ENCODE measurements at regions not wholly inside any gene's neighbourhood (a gene's known extent, or its start where the extent isn't known, plus 50 kb on each side); places are given as distances from the start of the nearest gene placed in this dataset.
A peak's percentile ranks its signal among the peaks of the same experiment; 100 is the strongest.

DNA sequence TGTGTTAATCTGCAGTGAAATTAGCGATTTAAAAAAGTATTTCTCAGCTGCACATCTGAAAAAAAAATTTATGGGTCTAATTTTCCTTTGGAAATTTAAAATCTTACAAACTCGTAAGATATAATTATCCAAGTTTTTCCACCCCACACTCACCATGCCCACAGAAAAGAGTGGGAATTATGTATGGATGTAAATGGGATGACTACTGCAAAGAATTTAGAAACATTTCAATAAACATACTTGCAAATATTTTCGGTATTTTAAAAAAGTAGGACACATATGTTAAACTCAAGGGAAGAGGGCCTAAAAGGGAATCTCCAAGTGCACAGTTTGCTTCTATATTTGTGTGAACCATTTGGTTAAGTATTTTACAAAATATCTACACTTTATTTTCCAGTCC lies 1039.9 kb upstream of the POU3F3 start:
- DNase-seq: no peak

DNA sequence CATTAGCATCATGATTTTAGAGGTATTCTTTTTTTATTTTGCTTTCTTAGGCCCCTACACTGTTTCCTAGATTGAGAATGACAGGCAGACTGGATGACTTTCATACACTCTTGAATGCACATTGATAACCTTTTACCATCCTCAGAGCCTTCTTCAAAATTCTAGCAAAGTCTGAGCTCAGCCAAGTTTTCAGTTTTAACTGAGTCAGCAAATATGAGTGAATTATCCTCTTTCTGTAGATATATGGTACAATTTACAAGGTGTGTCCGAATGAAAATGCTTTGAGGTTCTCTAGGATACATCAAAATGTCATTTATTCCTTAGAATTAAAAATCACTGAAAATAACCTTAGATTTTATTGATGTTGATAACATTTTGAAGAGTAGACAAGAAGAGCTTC lies 1038.2 kb upstream of the POU3F3 start:
- no peak for DNase-seq

DNA sequence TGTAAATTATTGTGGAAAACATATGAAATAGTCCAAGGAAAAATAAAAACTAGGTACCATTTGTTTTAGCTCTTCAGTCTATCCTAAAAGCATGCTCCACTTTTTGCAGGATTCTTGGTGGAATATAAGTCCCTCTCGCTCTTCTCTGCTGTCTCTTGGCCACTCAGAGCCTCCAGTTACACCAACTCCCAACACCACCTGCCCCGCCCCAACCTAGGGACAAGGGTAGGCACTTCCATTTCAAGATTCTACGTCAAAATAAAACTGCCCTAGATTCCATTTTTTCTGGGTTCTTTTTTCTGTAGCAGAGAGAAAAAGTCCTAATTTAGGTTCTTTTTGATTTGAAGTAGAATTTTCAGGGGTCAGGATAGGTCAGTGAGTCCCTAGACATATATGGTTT lies 1036.2 kb upstream of the POU3F3 start:
- DNase-seq: no peak

DNA sequence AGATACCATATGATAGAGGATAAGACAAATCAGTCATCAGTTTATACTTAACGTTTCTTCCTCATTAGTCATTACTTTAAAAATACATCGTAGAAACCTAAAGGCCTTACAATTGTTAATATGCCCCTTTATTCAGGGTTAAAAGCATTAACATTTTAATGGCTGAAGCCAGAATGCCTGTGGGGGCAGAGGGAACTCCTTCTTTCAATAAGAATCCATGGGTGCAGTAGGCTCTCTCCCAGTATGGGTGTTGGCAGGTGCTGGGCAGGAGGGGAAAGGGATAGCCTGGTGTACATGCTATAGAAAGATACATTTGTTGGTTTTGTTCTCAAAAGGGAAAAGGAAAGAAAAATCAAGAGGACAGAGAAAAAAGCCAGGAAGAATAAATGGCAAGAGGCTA lies 1035.7 kb upstream of the POU3F3 start:
- DNase-seq: no peak

DNA sequence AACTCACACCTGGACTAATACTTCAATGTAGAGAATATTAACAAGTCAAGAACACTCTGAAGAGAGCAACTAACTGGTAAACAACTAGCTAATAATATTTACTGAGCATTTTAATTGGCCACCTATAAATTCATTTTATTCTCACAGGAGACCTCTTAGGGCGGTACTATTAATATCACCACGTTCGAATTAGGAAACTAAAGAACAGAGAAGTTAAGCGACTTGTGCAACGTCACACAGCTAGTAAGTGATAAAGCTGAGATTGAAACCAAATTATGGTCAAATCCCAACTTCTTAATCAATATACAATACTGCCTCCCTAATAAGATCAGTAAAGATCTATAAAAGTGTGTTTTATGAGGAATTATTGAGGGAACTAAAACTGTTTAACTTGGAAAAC lies 1034.3 kb upstream of the POU3F3 start:
- no peak for DNase-seq

DNA sequence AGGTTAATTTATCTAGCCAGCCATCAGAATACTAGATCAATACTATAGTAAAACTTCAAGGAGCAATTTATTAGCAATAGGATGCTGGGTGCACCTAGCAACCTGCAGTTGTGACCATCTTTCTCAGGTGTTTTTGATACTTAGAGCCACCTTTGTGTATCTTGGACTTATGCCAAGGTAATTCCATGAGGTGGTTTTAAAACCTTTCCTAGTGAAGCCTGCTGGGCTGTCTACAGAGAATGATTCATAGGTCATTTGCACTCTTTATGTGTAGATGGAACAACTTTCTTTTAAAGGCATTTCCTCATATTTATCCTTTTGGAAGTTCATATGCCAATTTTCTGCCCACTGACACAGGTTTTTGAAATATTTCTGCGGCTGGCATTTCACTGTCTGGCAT lies 1030.1 kb upstream of the POU3F3 start:
- DNase-seq: no peak

DNA sequence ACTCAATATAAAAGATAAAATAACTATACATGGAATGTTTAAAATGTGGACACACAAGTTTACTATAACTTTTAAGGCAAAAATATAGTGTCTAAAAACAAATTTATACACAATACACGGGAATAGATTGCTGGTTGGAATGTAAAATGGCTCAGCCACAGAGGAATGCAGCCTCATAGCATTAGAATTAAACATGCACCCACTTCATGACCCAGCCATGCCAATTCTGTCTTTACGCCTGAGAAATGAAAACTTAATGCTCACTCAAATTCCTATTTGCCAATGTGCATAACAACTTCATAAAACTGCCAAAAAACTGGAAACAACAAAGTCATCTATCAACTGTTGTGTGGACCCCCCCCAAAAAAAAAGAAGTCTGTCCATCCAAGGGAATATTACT lies 1006.6 kb upstream of the POU3F3 start:
- DNase-seq: no peak

DNA sequence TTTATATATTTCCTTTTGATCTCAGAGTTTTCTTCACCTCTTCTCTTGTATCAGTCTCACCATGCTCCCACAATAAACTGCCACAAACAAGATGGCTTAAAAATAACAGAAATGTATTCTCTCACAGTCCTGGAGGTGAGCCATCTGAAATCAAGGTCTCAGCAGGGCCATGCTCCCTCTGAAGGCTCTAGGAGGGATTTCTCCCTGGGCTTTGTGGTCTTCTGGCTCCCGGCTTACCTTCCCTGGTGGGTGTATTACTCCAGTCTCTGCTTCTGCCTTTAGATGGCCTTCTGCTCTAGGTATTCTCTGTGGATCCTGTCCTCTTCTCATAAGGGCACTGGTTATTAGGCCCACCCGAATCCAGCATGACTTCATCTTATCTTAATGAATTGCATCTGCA lies 994.7 kb upstream of the POU3F3 start:
- DNase-seq: no peak

DNA sequence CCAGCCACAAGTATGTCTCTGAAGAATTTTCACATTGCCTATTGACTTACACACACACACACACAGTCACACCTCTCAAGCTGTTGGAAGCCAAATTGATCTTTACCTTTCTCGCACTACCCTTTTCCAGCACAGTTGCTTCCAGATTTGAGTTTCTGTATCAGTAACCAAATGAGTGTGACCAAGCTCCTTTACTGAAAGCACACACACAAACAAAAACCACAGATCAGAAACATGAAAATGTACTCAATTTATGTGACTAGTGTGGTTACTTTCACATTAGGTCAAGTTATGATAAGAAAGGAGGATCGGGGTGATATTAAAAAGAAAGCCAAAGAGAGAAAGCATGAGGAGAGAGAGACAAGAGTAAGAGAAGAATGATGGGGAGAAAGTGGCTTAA lies 993.9 kb upstream of the POU3F3 start:
- DNase-seq: no peak

DNA sequence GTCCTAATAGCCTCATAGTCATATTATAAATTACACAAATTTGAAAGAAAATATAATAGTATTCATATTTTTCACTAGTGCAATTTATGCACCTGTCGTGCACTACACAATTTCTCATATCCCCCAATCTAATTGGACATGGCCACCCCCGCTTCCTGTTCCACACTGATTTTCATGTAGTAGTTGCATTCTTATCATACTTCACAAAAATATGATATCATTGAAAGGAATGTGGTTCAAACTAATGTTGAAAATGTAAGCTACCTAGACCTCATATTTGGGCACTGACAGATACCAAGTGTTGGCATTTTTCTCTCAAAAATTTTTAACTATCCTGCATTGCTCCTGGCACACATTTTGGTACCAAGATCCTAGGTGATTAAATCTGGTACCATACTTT lies 985.5 kb upstream of the POU3F3 start:
- no peak for DNase-seq

DNA sequence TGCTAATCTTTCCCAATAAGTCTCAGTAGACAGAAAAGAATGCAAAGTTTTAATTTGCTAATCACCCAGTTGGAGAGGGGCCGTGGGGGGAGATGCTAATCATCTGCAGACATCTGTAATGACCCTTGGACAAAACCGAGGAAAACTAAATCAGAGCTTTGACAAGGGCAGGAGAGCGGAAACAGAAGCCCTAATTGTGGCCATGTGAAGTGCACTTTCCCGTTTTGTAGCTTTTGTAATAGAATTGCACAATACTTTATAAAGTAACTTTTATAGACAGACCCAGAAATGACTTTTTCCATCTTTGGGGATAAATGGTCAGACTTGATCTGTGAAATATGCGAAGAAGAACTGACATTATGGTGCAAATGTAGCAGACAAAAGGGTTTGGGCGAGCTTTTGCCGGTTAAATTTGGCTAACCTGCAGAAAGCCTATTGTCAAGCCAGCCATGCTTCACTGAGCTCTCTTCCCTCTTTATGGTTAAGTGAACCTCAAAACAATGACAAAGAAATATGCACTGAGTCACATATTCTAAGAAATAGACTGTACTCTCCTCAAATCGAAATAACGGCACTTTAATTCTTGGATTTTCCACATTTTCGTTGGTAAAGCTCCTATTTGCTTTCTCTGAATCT lies 980.1 kb upstream of the POU3F3 start:
- DNase-seq: no peak

DNA sequence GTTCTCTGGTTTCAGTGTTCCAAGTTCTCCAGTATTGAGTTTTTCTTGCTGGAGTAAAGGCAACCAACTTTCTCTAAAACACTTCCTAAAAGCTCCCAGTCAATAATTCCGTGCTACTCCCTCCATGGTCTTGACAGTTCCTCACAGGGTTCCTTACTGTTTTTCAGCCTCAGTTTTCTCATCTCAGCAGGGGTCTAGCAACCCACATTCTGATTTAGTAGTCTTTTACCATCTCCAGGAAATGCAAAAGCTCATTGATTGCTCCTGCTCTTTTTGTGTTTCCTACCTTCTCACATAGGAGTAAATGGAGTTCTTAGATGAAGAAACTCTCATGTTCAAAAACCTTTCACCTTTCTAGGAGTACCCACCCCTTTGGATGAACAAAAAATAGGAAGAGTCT lies 978.8 kb upstream of the POU3F3 start:
- DNase-seq: no peak

DNA sequence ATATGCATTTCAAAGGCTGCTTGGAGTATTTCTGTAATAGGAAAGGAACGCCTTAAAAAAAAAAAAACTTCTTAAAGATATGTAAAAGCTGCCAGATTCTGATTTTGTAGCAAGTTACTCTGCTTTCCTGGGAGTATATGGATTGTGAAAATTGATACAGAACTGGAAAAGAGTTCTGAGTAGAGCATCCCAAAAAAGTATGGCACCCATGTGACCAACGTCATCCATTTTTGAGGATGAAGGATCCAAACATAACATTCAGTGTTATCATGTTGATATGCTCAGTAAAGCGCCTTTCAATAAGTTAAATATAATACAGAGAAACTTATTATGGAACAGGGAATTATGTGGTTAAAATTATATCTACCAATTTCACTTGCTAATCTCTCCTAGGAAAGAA lies 978.4 kb upstream of the POU3F3 start:
- no peak for DNase-seq

DNA sequence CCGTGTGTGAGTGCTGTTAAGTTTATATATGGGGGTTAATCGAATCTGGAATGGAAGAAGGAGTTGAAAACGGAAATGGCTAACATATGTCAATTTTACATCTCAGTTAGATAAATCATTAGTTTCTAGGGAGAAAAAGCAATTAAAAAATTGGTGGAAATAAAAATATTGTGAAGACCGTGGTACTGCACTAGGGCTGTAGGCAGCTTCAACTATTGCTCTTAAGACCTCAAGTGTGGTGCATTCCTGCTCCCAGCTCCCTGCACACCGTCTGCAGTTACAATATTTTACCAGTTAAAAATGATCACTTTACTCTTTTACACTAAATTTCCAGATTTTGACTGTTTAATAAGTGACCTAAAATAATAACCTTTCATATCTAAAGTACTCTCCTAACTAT lies 977.3 kb upstream of the POU3F3 start:
- DNase-seq: no peak

DNA sequence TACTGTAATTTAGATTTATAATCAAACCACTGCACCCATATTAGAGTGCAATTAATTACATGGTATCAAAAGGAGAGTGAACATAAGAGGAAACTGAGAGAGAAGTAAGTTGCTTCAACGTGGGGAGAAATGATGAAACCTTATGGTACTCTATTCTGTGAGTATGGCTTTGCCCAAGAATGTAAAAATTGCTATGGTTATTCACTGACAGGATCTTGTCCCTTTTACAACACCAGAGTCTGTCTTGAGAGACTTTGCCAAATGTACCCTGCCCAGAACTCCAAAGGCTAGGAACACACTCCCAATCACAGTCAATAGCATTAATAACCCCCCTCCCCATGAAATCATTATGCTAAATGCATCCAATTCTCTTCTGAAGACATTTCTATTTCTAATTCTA lies 974.8 kb upstream of the POU3F3 start:
- no peak for DNase-seq

DNA sequence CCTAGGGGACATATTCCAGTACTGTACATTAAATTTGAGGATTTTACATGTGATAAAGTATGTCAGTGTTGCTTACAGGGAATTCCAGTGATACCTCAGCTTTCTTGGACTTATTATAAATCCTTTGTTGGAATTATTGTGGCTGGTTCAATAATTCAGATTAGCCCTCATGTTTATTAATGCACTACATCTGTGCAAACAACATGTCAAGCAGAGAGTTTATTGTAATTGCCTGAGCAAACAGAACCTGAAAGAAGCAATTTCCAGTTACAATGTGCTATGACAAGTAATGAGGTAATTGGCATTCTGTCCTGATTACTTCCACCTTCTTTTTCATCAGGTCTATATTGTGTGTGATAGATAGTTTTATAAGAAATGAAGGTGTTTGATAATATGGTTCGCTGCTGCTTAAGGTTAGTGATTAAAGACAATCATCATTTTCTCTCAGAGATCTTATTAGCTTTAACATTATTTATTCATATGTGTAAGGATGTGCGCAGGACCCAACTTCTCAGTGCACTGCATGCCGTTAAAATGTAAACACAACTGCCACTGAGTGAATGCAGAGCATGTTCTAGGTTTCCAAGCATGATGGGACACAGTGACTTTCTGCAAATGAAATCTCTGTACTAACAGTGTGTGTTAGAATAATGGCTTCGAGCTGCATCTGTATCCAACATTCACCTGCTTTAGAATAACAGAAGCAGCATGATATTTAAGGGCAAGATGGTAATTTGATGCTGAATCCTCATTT lies 973.7 kb upstream of the POU3F3 start:
- DNase-seq: no peak

DNA sequence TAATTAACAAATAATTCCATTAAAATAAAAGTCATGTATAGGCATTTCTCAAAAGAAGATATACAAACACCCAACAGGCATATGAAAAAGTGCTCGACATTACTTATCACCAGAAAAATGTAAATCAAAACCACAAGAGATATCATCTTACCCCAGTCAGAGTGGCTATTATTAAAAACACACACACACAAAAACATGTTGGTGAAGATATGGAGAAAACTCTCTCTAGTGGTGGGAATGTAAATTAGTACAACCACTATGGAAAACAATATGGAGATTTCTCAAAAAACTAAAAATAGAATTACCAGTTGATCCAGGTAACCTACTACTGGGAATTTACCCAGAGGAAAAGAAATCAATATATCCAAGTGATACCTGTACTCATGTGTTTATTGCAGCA lies 966.3 kb upstream of the POU3F3 start:
- no peak for DNase-seq

DNA sequence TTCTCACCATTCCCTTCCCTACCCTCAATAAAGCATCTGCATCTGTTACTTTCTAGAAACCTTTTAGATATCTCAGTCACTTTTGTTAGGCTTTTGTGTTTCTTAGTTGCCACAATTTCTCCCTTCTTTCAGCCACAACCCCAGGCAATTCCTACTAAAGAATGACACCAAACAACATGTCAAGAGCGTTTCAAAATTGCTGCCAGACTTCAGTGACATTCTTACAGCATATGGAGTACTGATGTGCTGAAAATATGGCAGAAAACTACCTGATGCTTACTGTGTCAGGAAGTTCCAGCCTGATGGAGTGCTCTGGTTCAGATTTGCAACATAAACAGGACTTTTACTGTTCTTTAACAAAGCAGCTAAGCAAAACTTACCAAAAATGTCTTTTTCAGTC lies 957.7 kb upstream of the POU3F3 start:
- no peak for DNase-seq

DNA sequence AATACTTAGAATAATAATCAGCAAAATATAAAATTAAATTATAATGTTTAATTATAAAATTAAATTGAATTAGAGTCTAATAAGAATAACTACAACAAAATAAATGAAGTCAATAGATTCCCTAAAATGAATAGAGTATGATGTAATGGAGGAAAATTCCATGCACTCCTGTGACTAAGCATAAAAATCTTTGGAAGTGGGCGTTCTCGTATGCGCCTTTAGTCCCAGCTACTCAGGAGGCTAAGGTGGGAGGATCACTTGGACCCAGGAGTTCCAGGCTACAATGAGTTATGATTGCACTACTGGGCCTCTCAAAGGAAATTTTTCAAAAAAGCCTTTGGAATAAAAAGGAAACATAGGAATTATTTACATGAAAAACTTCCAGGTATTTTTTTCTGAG lies 955.4 kb upstream of the POU3F3 start:
- DNase-seq: no peak

DNA sequence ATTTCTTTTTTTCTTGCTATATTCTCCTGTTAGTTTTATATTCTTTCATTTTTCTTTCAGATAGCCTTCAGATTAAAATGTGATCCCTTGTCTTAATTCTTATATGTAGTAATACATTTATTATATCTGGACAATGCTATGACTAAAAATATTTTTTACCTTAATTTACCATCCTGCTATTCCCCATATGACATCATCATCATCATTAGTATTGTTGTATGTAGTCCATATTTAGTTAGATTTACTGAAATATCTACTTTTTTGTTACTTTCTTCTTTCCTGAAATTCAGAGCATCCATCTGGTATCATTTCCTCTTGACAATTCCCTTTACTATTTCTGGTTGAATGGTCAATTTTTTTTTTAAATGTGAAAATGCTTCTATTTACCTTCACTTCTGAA lies 951.6 kb upstream of the POU3F3 start:
- DNase-seq: no peak

DNA sequence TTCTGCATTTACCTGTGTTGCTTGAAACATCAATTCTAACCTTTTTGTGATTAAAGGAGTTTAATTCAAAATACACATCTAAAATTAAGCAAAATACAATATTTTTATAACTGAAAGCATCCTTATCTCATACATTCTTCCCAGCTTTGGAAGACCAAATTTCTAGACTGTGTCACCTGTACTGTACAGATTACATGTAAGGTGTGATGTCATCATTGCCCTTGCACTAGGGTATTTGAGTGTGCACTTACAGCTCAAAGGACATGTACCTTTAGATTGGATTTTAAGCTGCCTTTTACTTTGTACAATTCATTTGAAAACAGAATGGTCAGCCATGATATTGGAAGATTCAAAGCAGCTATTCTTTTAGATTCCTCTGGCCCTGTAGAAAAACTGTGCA lies 932.8 kb upstream of the POU3F3 start:
- DNase-seq: no peak

DNA sequence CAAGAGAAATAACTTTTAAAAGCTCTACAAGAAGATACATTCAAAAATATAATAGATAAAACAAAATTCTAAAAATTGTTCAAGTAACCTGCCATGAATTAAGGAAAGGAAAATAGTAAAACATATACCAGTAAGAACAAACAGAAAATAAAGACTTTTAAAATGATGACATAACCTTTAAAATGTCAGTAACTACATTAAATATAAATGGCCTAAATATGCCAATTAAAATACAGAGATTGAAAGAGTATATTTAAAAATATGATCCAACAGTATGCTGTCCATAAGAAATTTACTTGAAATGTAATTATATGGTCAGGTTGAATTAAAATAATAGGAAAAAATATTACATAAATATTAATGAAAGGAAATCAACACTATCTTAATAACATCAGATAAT lies 911.7 kb upstream of the POU3F3 start:
- DNase-seq: no peak

DNA sequence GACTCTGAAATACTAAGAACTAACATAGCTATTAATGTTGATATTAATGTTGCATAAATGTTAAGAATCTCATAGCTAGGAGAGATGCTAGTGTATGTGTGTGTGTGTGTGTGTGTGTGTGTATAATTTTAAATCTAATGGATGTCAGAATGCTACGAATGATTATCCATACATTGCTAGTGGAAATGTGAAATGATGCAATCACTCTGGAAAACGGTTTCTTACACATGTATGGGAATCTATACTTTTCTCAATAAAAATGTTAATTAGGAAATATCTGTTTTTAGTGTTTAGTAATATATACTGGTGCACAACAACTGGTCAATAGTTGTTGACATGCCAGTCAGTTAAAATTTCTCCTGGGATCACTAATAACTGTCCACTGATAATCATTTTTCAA lies 908.8 kb upstream of the POU3F3 start:
- no peak for DNase-seq

DNA sequence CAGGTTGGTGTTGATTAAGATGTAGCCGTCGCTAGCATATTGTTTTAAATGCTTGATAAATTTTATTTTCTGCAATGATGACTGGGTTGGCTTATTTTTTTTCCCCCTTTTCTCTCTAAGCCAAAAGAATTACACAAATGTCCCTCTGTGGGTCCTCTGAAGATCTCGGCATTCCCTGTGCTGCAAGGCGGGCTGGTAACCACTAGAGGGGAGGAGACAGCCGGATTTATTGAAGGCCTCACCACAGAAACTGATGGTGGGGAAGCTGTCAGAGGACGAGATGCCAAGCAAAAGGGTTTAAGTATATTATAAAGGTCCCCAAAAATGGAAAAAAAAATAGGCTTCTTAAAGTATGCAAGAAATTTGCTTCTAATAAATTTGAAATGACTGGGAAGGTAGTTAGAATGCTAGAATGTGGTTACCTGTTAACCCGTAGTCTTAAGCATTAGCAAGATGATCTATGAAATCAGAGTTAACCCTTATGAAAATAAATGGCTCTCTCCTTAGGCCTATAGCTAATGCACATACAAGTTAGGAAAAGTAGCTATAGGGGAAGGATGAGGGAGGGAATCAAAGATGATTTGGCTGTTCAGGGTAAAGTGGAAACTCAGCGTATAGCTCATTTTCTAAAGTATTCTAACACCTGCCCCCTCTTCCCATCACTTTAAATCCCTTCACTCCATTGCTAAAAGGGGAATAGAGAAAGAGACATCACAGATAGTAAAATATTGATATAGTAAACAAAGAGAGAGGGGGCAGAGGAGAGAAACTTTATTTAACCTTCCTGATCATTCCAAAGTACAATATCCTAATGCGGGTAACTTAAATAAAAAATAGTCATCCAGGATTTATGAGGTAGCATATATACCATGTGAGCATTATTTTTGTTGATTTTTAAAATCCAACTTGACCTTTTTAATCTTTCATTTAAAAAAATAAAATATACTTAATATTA lies 894.5 kb upstream of the POU3F3 start:
- DNase-seq: peak; percentile 60

All from femur (tissue), 1 donor.